Right renal pelvis (tissue), 4 donors: ENCODE measurements at regions not wholly inside any gene's neighbourhood (a gene's known extent, or its start where the extent isn't known, plus 50 kb on each side); places are given as distances from the start of the nearest gene placed in this dataset.
"Not testable (repeated sequence)": the region's sequence is repeated elsewhere in the genome, so short reads cannot be mapped to it uniquely, and the experiment has no call there.

Experiments used
- DNase-seq, 4 donors: peaks; one replicate each; pipeline ENCODE4 v3.0.0-alpha.2; 2013; ENCODE audit warnings: low read depth in 4 of 4, low spot score in 3 of 4, missing footprints in 1 of 4

DNA sequence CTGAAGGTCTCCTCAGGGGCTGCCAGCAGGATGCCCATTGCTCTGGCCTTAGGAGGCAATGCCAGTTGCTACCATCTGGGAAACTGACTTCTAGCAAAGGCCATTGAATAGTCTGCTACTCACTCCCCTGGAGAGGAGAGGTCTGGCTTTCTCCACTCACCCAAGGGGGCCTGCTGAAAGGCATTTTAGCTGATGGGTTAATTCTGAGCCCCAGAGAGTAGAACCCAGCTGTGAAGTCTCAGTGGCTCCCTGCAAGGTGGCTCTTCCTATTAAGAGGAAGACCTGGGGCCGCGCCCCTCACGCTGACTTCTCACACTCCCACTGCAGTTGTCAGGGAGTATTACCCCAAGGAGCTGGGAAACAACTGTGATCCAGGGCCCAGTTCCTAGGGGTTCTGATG lies 213.3 kb upstream of the GALNT2 start:
- no peak for DNase-seq

DNA sequence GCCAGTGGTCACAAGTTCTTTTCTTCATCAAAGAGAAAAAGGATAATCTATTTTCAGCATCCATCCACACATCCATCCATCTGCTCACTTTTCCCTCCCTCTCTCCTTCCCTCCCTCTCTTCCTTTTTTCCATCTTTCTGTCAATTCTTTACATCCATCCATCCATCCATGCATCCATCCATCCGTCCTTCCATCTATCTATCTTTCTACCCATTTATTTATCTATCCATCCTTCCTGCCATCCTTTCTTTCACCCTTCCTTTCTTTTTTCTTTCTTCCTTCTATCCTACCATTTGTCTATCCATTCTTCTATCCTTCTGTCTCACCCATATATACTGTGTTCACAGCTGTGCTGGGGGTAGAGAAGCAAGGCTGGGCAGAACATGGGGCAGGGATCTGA lies 212.4 kb upstream of the GALNT2 start:
- DNase-seq, result no peak

GRCh38 chr1:229856009-229856650 lies 210.9 kb upstream of the GALNT2 start:
- no peak for DNase-seq

DNA sequence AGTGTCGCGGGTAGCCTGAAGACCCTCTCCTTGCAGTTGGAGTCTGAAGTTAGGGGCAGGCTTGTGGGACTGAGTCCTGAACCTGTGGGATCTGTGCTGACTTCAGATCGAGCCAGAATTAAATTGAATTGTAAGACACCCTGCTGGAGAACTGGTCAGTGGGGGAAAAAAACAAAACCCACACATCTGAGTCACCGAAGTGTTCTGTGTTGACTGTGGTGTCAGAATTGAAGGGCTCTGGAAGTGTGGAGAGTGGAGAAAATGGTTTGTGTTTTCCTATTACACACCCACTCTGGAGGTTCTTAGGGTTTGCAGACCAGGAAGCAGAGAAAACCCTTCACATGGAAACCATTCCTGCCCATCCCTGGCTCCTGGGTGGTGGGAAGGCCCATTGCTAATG lies 209.5 kb upstream of the GALNT2 start:
- no peak for DNase-seq

DNA sequence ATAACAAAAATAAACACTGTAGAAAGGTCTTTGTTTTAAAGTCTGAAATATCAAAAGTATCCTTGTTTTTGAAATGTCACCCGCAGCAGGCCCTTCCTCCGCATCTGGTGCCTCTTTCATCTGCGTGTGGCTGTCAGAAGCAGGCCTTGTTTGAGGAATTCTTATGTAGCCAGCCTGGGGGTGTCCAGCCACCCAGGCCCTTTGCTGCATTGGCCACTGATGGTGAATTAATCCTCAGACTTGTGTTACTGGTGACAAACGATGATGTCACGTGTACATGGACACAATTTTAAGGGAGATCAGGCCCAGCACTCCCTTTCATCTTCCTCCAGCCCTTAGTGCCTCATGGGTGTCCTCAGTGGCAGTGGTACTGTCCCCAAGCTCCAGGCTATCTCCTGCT lies 208.0 kb upstream of the GALNT2 start:
- no peak for DNase-seq

- DNase-seq, result no peak
These were observed 206.1 kb upstream of the GALNT2 start for GRCh38 chr1:229860926-229861325.

DNA sequence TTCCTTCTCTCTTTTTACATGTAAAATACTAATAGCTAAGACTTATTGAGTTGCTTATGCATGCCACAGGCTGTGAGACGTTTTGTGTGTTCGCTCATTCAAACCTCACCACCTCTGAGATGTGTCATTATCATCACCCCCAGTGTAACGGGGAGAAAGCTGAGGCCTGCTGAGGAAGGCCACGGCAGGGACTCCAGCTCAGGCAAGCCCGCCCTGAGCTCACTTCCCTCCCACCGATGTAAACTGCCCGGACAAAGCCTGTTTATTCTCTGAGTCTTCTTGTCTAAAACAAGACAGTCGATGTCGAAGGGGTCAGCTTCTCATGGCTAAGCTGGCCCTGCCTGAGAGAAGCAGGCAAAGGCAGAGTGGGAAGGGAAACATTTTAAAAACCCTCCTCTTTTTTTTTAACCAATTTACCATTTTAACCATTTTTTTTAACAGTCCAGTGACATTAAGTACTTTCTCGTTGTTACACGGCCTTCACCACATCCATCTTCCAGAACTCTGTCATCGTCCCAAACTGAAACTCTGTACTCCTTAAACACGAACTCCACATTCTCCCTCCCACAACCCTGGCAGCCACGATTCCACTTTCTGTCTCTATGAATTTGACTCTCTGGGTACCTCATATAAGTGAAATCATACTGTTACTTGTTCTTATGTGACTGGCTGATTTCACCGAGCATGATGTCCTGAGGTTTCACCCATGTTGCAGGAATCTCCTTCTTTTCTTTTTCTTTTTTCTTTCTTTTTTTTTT lies 204.8 kb upstream of the GALNT2 start:
- DNase-seq, result no peak

- no peak for DNase-seq
These were observed 203.1 kb upstream of the GALNT2 start for GRCh38 chr1:229863651-229864545.

DNA sequence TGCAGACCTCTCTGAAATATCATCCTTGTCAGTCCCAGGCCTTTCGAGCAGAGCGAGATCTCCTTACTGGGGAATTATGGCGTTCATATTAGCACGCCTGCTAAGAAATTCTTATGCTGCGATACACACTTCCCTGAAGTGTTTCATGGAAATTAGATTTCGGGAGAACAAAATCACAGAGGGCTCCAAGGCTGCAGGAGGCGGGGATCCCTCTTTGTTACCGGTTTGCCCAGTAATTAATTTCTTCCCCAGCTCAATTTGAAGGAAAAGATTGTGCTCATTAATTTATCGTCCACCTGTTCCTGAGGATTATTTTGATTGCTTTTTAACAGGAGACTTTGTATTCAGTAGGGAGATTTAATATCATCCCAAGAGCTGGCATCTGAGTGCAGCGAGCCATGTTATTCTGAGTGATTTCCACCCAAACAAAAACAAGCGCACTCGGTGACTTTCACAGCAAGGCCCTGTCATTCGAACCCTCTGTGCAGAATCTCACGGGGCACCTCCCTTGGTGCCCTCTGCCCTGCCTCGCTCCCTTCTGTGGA lies 202.3 kb upstream of the GALNT2 start:
- DNase-seq, result no peak

DNA sequence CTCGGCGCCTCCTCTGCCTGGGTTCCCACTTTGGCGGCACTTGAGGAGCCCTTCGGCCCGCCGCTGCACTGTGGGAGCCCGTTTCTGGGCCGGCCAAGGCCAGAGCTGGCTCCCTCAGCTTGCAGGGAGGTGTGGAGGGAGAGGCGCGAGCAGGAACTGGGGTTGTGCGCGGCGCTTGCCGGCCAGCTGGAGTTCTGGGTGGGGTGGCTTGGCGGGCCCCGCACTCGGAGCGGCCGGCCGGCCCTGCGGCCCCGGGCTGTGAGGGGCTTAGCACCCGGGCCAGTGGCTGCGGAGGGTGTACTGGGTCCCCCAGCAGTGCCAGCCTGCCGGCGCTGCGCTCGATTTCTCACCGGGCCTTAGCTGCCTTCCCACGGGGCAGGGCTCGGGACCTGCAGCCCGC lies 201.7 kb upstream of the GALNT2 start:
- not testable (repeated sequence) for DNase-seq

DNA sequence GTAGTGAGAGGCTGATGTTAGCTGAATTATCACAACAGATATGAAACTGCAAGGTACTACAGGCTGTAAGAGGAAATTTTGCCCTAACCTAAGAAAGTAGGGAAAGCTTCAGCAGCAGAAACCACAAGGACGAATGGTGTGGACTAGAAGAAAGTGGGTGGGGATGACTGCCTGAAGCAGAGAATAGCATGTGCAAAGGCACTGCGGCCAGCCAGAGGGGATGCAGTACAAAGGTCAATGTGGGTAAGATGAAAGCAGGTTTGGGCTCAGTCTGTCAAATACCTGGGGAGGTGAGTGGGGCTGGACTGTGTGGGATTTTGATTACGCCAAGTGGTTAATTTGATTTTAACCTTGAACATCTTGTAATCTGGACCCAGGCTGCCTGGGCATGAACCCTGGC lies 199.3 kb upstream of the GALNT2 start:
- DNase-seq, result no peak

DNA sequence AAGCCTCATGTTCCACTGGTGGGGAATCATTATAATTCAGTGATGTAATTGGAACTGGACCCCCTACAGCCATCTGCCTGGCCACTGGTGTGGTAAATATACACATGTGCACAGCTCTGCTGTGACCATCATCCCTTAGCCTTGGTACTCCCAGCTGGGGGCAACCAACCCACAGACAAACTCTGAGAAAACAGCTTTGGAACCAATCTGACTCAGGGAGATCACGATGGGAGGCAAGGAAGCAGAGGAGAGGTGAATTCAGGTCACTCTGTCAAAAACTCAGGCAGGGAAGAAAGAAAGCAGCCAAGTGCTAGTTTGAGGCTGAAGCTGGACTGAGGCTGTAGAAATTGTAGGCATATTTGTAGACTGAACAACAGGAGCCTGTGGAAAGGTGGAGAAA lies 197.8 kb upstream of the GALNT2 start:
- no peak for DNase-seq

DNA sequence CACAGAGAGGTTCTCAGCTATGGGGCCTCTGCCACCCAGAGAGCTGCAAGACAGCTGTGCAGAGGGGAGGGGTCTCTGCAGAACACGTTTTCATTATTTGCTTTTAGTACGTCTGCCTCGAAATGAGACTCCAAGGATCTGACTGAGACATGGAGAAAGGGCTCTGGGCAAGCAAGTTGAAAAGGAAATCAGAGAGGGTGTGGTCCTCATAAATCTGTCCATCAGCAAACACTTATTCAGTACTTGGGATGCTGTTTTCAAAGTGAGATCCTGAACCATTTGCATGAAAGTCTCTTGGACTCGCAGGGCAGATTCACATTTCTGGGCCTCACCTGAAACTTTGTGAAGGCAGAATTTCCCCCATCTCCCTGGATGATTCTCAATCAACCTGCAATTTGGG lies 197.4 kb upstream of the GALNT2 start:
- no peak for DNase-seq

GRCh38 chr1:229870381-229870780 lies 196.7 kb upstream of the GALNT2 start:
- DNase-seq, result no peak

DNA sequence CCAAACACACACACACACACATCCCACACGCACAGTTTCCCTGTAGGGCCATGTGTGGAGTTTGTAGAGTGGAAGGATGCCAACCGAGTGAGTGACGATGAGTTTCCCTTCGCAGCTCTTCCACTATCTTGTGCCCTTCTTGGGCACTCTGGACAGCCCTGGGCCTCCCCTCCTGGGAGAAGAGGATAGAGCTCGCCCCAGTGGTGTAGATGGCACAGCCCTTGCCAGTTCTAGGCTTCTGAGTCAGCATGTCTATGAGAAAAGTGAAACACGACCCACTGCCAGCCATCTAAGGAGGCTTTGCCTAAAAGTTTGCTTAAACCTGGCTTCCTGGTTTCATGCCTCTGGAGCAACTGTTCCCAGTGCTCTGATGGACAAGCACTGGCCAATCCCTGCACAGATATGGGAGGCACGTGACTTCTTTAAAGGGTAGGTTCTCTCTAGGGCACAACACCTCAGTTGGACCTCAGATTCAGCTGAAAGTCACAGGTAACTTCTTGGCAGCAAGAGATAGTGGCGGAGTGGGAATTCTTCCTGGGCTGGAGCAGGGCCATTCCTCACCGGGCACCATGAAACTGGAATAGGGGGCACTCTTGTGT lies 195.9 kb upstream of the GALNT2 start:
- DNase-seq, result no peak

GRCh38 chr1:229874136-229874535 lies 192.9 kb upstream of the GALNT2 start:
- no peak for DNase-seq

- DNase-seq, result no peak
These were observed 192.4 kb upstream of the GALNT2 start for GRCh38 chr1:229874609-229875008.

DNA sequence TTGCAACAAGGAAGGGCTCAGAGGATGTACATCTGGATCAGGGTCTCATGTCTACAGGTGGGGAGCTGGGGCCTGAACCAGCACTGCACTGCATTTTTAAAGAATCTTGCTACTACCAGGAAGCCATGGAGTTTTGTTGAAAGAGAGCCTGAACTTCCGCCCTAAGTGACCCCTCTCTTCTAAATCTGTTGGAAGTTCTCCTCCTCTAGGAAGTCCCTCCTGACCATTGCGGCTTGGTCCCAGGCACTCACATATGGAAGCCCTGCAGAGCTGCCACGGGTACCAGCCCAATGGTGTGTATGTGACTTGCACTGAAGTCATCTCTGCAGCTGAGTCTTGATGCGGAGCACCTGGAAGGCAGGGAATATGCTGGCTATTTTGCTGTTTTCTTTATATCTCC lies 192.0 kb upstream of the GALNT2 start:
- no peak for DNase-seq

GRCh38 chr1:229879746-229880145 lies 187.3 kb upstream of the GALNT2 start:
- DNase-seq, result no peak

GRCh38 chr1:229880271-229881170 lies 186.5 kb upstream of the GALNT2 start:
- no peak for DNase-seq
